Testis (tissue), 2 donors: ENCODE measurements at regions not wholly inside any gene's neighbourhood (a gene's known extent, or its start where the extent isn't known, plus 50 kb on each side); places are given as distances from the start of the nearest gene placed in this dataset.
"Not testable (repeated sequence)": the region's sequence is repeated elsewhere in the genome, so short reads cannot be mapped to it uniquely, and the experiment has no call there.

ENCODE experiments used
- POLR2A ChIP-seq: fragments of 450-650 bp; IDR thresholded peaks from one replicate; pipeline ENCODE4 v1.6.1; 2017; ENCODE audit warnings: antibody characterized with exemption, mild to moderate bottlenecking, moderate library complexity
- TF ChIP-seq, protein P1 (sequence below), 3 experiments: fragments of 450-650 bp in 2 of 3; fragments of 200-600 bp in 1 of 3; sonication (generic) in 1 of 3; IDR thresholded peaks; one replicate each; pipeline ENCODE4 v1.5.1; 2016 to 2019; ENCODE audit warnings: antibody characterized with exemption in 3 of 3, mild to moderate bottlenecking in 2 of 3, moderate library complexity in 1 of 3

DNA sequence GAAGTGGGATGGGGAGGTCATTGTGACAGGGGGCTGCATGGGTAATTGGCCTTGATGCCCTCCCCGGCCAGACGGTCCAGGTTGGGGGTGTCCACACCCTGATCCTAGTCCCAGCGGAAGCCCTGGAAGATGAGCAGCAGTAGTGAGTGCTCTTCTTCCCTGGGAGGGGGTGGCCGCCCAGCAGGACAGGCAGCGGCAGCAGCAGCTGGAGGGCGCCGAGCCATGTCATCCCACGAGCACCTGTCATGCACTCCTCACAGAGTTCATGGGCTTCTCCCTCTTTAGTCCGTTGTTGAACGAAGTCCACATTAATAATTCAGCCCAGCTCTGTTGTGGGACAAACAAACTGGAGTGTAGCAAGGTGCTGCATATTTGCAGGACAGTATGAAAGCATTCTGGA lies 81.2 kb upstream of the FAM90A1 start:
- TF ChIP-seq, protein P1, sequence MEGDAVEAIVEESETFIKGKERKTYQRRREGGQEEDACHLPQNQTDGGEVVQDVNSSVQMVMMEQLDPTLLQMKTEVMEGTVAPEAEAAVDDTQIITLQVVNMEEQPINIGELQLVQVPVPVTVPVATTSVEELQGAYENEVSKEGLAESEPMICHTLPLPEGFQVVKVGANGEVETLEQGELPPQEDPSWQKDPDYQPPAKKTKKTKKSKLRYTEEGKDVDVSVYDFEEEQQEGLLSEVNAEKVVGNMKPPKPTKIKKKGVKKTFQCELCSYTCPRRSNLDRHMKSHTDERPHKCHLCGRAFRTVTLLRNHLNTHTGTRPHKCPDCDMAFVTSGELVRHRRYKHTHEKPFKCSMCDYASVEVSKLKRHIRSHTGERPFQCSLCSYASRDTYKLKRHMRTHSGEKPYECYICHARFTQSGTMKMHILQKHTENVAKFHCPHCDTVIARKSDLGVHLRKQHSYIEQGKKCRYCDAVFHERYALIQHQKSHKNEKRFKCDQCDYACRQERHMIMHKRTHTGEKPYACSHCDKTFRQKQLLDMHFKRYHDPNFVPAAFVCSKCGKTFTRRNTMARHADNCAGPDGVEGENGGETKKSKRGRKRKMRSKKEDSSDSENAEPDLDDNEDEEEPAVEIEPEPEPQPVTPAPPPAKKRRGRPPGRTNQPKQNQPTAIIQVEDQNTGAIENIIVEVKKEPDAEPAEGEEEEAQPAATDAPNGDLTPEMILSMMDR (IDR thresholded peaks at IDR 0.05), result not testable (repeated sequence)
- TF ChIP-seq POLR2A, result not testable (repeated sequence)
